Mesenchymal stem cell (in vitro differentiated cells and primary cell): ENCODE measurements at regions not wholly inside any gene's neighbourhood (a gene's known extent, or its start where the extent isn't known, plus 50 kb on each side); places are given as distances from the start of the nearest gene placed in this dataset.

Experiments
- DNase-seq: peaks from one replicate; pipeline ENCODE4 v3.0.0-alpha.2; 2013
- H2AFZ ChIP-seq: one replicate; pipeline ENCODE4 v1.6.1; 2013; ENCODE audit warnings: low read depth, mild to moderate bottlenecking, control low read depth, inconsistent platforms, low read length, moderate library complexity
- H2AK5ac ChIP-seq: 2 replicates; pipeline ENCODE4 v1.6.1; 2013; ENCODE audit warnings: low read length, moderate library complexity, mild to moderate bottlenecking, inconsistent platforms; ENCODE audit not compliant: severe bottlenecking
- H2BK120ac ChIP-seq: one replicate; pipeline ENCODE4 v1.6.1; 2013; ENCODE audit warnings: low read depth, mild to moderate bottlenecking, inconsistent platforms, low read length, moderate library complexity
- H2BK12ac ChIP-seq, 2 experiments: one replicate each; pipeline ENCODE4 v1.6.1; 2013; ENCODE audit warnings: inconsistent platforms in 2 of 2, low read length in 2 of 2, mild to moderate bottlenecking in 2 of 2, moderate library complexity in 2 of 2, control low read depth in 1 of 2
- H2BK15ac ChIP-seq: one replicate; pipeline ENCODE4 v1.6.1; 2013; ENCODE audit warnings: mild to moderate bottlenecking, low read depth, inconsistent platforms; ENCODE audit not compliant: poor library complexity, severe bottlenecking
- H2BK5ac ChIP-seq: 2 replicates; pipeline ENCODE4 v1.6.1; 2013; ENCODE audit warnings: low read depth, mild to moderate bottlenecking, low read length, control low read depth, inconsistent platforms; ENCODE audit not compliant: poor library complexity, severe bottlenecking
- H3K14ac ChIP-seq, 2 experiments: one replicate each; pipeline ENCODE4 v1.6.1; 2013; ENCODE audit warnings: inconsistent platforms in 2 of 2, low read length in 2 of 2, control low read depth in 1 of 2, mild to moderate bottlenecking in 1 of 2, moderate library complexity in 1 of 2
- H3K18ac ChIP-seq, 2 experiments: one replicate each; pipeline ENCODE4 v1.6.1; 2013; ENCODE audit warnings: inconsistent platforms in 2 of 2, low read length in 2 of 2, control low read depth in 1 of 2, low read depth in 1 of 2, mild to moderate bottlenecking in 1 of 2
- H3K23ac ChIP-seq, 2 experiments: one replicate each; pipeline ENCODE4 v1.6.1; 2013; ENCODE audit warnings: inconsistent platforms in 2 of 2, low read length in 2 of 2, mild to moderate bottlenecking in 2 of 2, moderate library complexity in 2 of 2, control low read depth in 1 of 2
- H3K27ac ChIP-seq: 2 replicates; pipeline ENCODE4 v1.5.1; 2013; ENCODE audit warnings: mild to moderate bottlenecking, moderate library complexity, low read length, control low read depth, inconsistent platforms; ENCODE audit not compliant: poor library complexity, severe bottlenecking
- H3K27me3 ChIP-seq, 2 experiments: 2 replicates each; pipeline versions ENCODE4 v1.6.1 to v1.7.0; 2013; ENCODE audit warnings: low read length in 2 of 2, mild to moderate bottlenecking in 2 of 2, moderate library complexity in 2 of 2, control low read depth in 1 of 2, inconsistent platforms in 1 of 2; ENCODE audit not compliant: control insufficient read depth in 1 of 2, insufficient read depth in 1 of 2
- H3K36me3 ChIP-seq, 2 experiments: 2 replicates each; pipeline versions ENCODE4 v1.6.1 to v1.7.0; 2013; ENCODE audit warnings: low read length in 2 of 2, control low read depth in 1 of 2, inconsistent platforms in 1 of 2, low read depth in 1 of 2, mild to moderate bottlenecking in 1 of 2; ENCODE audit not compliant: insufficient read depth in 2 of 2, control insufficient read depth in 1 of 2
- H3K4ac ChIP-seq, 2 experiments: one replicate each; pipeline ENCODE4 v1.6.1; 2013; ENCODE audit warnings: inconsistent platforms in 2 of 2, low read length in 2 of 2, mild to moderate bottlenecking in 2 of 2, moderate library complexity in 2 of 2, control low read depth in 1 of 2, low read depth in 1 of 2
- H3K4me1 ChIP-seq: 2 replicates; pipeline ENCODE4 v1.6.1; 2013; ENCODE audit warnings: low read depth, low read length, control low read depth; ENCODE audit not compliant: control insufficient read depth, insufficient read depth
- H3K4me2 ChIP-seq: 2 replicates; pipeline ENCODE4 v1.6.1; 2013; ENCODE audit warnings: low read length, mild to moderate bottlenecking, inconsistent platforms; ENCODE audit not compliant: poor library complexity, severe bottlenecking
- H3K4me3 ChIP-seq, 2 experiments: 2 replicates each; pipeline versions ENCODE4 v1.5.1 to v1.7.0; 2013; ENCODE audit warnings: low read length in 2 of 2, mild to moderate bottlenecking in 2 of 2, control low read depth in 1 of 2, low read depth in 1 of 2; ENCODE audit not compliant: insufficient read depth in 1 of 2
- H3K79me1 ChIP-seq: replicated peaks from 2 replicates; pipeline ENCODE4 v1.6.1; 2013; ENCODE audit warnings: mild to moderate bottlenecking, control low read depth, low read length, inconsistent platforms; ENCODE audit not compliant: poor library complexity, severe bottlenecking
- H3K9ac ChIP-seq: 2 replicates; pipeline ENCODE4 v1.7.0; 2013; ENCODE audit warnings: mild to moderate bottlenecking, low read length, moderate library complexity
- H3K9me3 ChIP-seq: 2 replicates; pipeline ENCODE4 v1.7.0; 2013; ENCODE audit warnings: mild to moderate bottlenecking, low read length; ENCODE audit not compliant: control insufficient read depth
- H4K8ac ChIP-seq: one replicate; pipeline ENCODE4 v1.6.1; 2013; ENCODE audit warnings: inconsistent platforms, mild to moderate bottlenecking, low read length, moderate library complexity
- H4K91ac ChIP-seq: one replicate; pipeline ENCODE4 v1.6.1; 2013; ENCODE audit warnings: mild to moderate bottlenecking, low read length, inconsistent platforms
- WGBS: methylation state at CpG from one replicate; pipeline ENCODE4 v1.1.7; 2013; ENCODE audit warnings: mixed read lengths; 5-methylcytosine and 5-hydroxymethylcytosine counted together

DNA sequence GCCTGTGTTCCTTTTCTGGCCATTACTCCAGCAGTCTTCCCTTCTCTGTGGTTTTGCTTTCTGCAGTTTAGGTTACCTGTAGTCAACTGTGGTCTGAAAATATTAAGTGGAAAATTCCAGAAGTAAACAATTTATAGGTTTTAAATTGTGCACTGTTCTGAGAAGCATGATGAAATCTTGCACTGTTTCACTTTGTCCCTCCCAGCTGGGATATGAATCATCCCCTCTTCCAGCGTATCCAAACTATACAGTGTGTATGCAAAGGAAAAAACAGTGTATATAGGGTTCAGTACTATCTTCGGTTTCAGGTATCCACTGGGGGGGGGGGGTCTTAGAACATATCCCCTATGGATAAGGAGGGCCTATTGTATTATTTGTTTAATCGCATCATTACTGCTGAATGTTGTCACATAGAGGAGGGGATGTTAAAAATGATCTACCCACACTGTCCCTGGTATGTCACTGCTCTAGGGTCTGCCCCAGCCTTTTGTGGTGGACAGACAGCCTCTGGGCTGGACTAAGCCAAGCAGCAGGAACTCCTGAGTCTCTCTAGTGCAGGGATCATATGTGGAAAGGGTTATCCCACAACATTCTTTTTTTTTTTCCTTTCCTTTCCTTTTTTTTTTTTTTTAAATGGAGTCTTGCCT, 109.1 kb upstream of the MAX start:
- DNase-seq: peak; percentile 83
- H3K79me1 ChIP-seq: no peaks in the 10 kb centered on the region
- WGBS: 50% methylated on average over 2 of the region's 3 CpGs

DNA sequence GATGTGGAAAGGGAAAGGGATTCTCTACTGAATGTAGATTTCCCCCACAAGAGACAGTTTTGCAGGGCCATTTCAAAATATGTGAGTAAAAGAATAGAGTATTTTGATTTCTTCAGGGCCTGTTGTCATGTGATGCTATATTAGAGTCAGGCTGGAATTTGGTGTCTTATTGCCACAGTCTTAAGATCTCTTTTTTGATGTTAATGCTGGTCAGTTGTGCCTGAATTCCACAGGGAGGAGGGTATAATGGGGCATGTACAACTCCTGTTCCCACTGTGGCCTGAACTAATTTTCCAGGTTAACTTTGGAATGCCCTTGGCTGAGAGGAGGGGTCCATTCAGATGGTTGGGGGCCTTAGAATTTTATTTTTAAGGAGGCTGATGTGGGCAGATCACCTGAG, 111.0 kb upstream of the MAX start:
- Histone ChIP-seq H3K9ac (no peak overlapping the region), H3K79me1 (no peaks in the 10 kb centered on the region), H3K23ac (no peak overlapping the region)

More for the DNA sequence above, 109.1 kb upstream of the MAX start:
- Histone ChIP-seq H3K36me3 (no peaks in the 10 kb centered on the region), H3K23ac (peak overlapping the region in 1 of 2 experiments; percentile 97), H2BK5ac (peak overlapping the region; percentile 10), H3K4ac (peak overlapping the region in 1 of 2 experiments; percentile 79), H3K4me1 (peaks cover 2% of the 10 kb centered on the region), H3K27ac (peak overlapping the region; percentile 64), H2BK15ac (no peak overlapping the region), H2AFZ (no peak overlapping the region), H3K4me3 (peak overlapping the region in 1 of 2 experiments; percentile 28), H3K9ac (peak overlapping the region; percentile 84), H4K91ac (no peak overlapping the region), H4K8ac (no peak overlapping the region), H3K18ac (peak overlapping the region in 1 of 2 experiments; percentile 92), H2BK12ac (peak overlapping the region in 1 of 2 experiments; percentile 96), H3K9me3 (no peaks in the 10 kb centered on the region), H2BK120ac (no peak overlapping the region), H2AK5ac (no peak overlapping the region), H3K4me2 (no peak overlapping the region), H3K27me3 (no peaks in the 10 kb centered on the region), H3K14ac (peak overlapping the region in 1 of 2 experiments; percentile 77)

DNA sequence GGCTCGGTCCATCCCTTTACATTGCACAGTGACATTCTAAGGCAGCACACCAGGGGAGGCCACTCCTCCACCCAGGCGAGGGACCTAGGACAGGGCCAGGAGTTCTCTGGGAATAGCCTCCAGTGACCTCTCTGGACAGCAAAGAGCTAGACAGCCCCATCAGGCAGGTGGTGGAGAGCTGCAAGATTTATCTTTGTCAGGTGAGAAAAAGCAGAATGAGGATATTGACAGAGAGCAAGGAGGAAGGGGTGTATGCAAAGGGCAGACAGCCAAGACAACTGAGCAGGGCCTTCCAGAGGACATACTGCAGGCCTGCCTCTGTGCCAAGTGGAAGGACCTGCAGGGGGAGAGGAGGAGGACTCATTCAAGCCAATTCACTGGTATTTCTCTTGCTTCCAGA, 112.4 kb upstream of the MAX start:
- Histone ChIP-seq H3K9me3 (no peaks in the 10 kb centered on the region), H3K4me3 (no peak overlapping the region), H3K4me2 (no peak overlapping the region), H3K18ac (no peak overlapping the region), H3K4me1 (peaks cover 2% of the 10 kb centered on the region), H3K23ac (no peak overlapping the region), H4K91ac (no peak overlapping the region), H3K14ac (no peak overlapping the region), H3K36me3 (no peaks in the 10 kb centered on the region), H2BK12ac (peak overlapping the region in 1 of 2 experiments; percentile 22), H3K27ac (no peak overlapping the region), H3K79me1 (no peaks in the 10 kb centered on the region), H3K4ac (no peak overlapping the region), H2AFZ (no peak overlapping the region), H2BK15ac (no peak overlapping the region), H2BK120ac (no peak overlapping the region), H4K8ac (no peak overlapping the region), H3K27me3 (no peaks in the 10 kb centered on the region), H3K9ac (no peak overlapping the region), H2BK5ac (no peak overlapping the region), H2AK5ac (no peak overlapping the region)
- no peak for DNase-seq
- WGBS: 86% methylated on average over 2 of the region's 2 CpGs

More for the DNA sequence above, 111.0 kb upstream of the MAX start:
- no peak overlapping the region for H3K27ac ChIP-seq
- H2AK5ac ChIP-seq: no peak overlapping the region
- peaks cover 2% of the 10 kb centered on the region for H3K4me1 ChIP-seq
- no peak overlapping the region for H3K4ac ChIP-seq
- no peak overlapping the region for H2BK5ac ChIP-seq
- H2AFZ ChIP-seq: no peak overlapping the region
- H3K36me3 ChIP-seq: no peaks in the 10 kb centered on the region
- H4K91ac ChIP-seq: no peak overlapping the region
- no peak overlapping the region for H2BK120ac ChIP-seq
- H4K8ac ChIP-seq: no peak overlapping the region
- H2BK12ac ChIP-seq: no peak overlapping the region
- no peaks in the 10 kb centered on the region for H3K27me3 ChIP-seq
- H3K14ac ChIP-seq: no peak overlapping the region
- H3K4me2 ChIP-seq: no peak overlapping the region
- H3K18ac ChIP-seq: no peak overlapping the region
- no peaks in the 10 kb centered on the region for H3K9me3 ChIP-seq
- no peak overlapping the region for H2BK15ac ChIP-seq
- DNase-seq: no peak
- no peak overlapping the region for H3K4me3 ChIP-seq

DNA sequence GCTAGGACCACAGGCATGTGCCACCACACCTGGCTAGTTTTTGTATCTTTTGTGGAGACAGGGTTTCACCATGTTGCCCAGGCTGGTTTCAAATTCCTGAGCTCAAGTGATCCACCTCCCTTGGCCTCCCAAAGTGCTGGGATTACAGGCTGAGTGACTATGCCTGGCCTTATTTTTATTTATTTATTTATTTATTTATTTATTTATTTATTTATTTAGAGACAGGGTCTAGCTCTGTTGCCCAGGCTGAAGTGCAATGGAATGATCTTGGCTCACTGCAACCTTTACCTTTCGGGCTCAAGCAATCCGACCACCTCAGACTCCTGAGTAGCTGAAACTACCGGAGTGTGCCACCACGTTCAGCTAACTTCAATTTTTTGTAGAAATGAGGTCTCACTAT, 117.0 kb upstream of the MAX start:
- no peak overlapping the region for H4K8ac ChIP-seq
- H3K14ac ChIP-seq: no peak overlapping the region
- H4K91ac ChIP-seq: no peak overlapping the region
- H2BK120ac ChIP-seq: no peak overlapping the region
- H2BK15ac ChIP-seq: no peak overlapping the region
- no peak overlapping the region for H3K9ac ChIP-seq
- no peaks in the 10 kb centered on the region for H3K9me3 ChIP-seq
- H3K4me2 ChIP-seq: no peak overlapping the region
- no peak overlapping the region for H3K4ac ChIP-seq
- H3K23ac ChIP-seq: no peak overlapping the region
- H3K18ac ChIP-seq: no peak overlapping the region
- no peak overlapping the region for H2AFZ ChIP-seq
- no peak overlapping the region for H3K27ac ChIP-seq
- no peaks in the 10 kb centered on the region for H3K79me1 ChIP-seq
- no peaks in the 10 kb centered on the region for H3K27me3 ChIP-seq
- H2BK12ac ChIP-seq: no peak overlapping the region
- DNase-seq: no peak
- no peaks in the 10 kb centered on the region for H3K36me3 ChIP-seq
- H3K4me3 ChIP-seq: no peak overlapping the region
- 95% methylated on average over 4 of the region's 4 CpGs for WGBS
- H2AK5ac ChIP-seq: no peak overlapping the region
- no peaks in the 10 kb centered on the region for H3K4me1 ChIP-seq
- H2BK5ac ChIP-seq: no peak overlapping the region
